ENCODE measurements at regions not wholly inside any gene's neighbourhood (a gene's known extent, or its start where the extent isn't known, plus 50 kb on each side); places are given as distances from the start of the nearest gene placed in this dataset.

- H4K20me1 ChIP-seq (replicated peaks; ENCODE audit: control insufficient read depth, extremely low read depth, insufficient read depth, low read length), result no peaks in the 10 kb centered on the region
- no peak for FAIRE-seq
- BruUV-seq (replicated peaks), result no TSS peak
Measured at GRCh38 chr13:54216221-54216620, 1187.6 kb downstream of the OLFM4 start.

More at GRCh38 chr13:54216221-54216620, 1187.6 kb downstream of the OLFM4 start:
- no peaks in the 10 kb centered on the region for H3K79me2 ChIP-seq (ENCODE audit: control insufficient read depth, insufficient read depth, low read length)
- H3K9me3 ChIP-seq (replicated peaks; ENCODE audit: control insufficient read depth, insufficient read depth, low read length), result peaks cover 4% of the 10 kb centered on the region
- H3K36me3 ChIP-seq (ENCODE audit: control insufficient read depth in 2 of 2, extremely low read depth in 1 of 2, insufficient read depth in 2 of 2, low read length in 2 of 2), result no peaks in the 10 kb centered on the region
- dilution Hi-C loops (cut with MboI; ENCODE audit: extremely low pct_ligation_motif_present, low sequenced_read_pairs) (no loop called here), intact Hi-C loops (cut with micrococcal nuclease) (no loop called here)
- ChIA-PET POLR2A (no interaction called here), CTCF (no interaction called here)
- no peak overlapping the region for H3K9ac ChIP-seq (replicated peaks; ENCODE audit: extremely low read depth, insufficient read depth, low read length)
- H2AFZ ChIP-seq (ENCODE audit: low read depth, low read length), result no peak overlapping the region
- H3K4me1 ChIP-seq (ENCODE audit: control insufficient read depth, extremely low read depth, insufficient read depth, low read length), result no peaks in the 10 kb centered on the region
- no peak overlapping the region for H3K4me2 ChIP-seq (ENCODE audit: insufficient read depth, low read length)
- H3K27ac ChIP-seq (ENCODE audit: insufficient read depth, low read depth, low read length), result no peak overlapping the region
- no peak for DNase-seq (ENCODE audit: low read depth, low spot score)
- TF ChIP-seq MYC (IDR thresholded peaks at IDR 0.05; ENCODE audit: low read depth, low read length) (no peak), JUN (IDR thresholded peaks at IDR 0.05; ENCODE audit: borderline replicate concordance, insufficient read depth, insufficient read length, low read depth) (no peak), CTCF (IDR thresholded peaks at IDR 0.05; ENCODE audit: extremely low read depth in 1 of 2, insufficient read depth in 1 of 2, low read depth in 1 of 2, low read length in 2 of 2) (no peak), EZH2 (IDR thresholded peaks at IDR 0.05; ENCODE audit: borderline replicate concordance, low read depth, low read length, severe bottlenecking) (no peak), POLR2A (IDR thresholded peaks at IDR 0.05; ENCODE audit: low read depth, low read length) (no peak), MAX (IDR thresholded peaks at IDR 0.05; ENCODE audit: insufficient read depth, insufficient read length) (no peak), FOS (IDR thresholded peaks at IDR 0.05; ENCODE audit: borderline replicate concordance, insufficient read depth, low read length) (no peak), GATA2 (IDR thresholded peaks at IDR 0.05; ENCODE audit: insufficient read depth, insufficient read length, low read depth, low read length) (no peak), POLR2AphosphoS5 (IDR thresholded peaks at IDR 0.05; ENCODE audit: insufficient read depth, low read depth, low read length) (no peak)
- no peaks in the 10 kb centered on the region for H3K9me1 ChIP-seq (replicated peaks; ENCODE audit: control insufficient read depth, extremely low read depth, insufficient read depth, low read length)
- H3K4me3 ChIP-seq (replicated peaks in 1 of 3; ENCODE audit: insufficient read depth in 1 of 3, low read depth in 1 of 3, low read length in 3 of 3), result no peak overlapping the region
- H3K27me3 ChIP-seq (ENCODE audit: control insufficient read depth in 2 of 2, insufficient read depth in 2 of 2, low read length in 2 of 2), result no peaks in the 10 kb centered on the region
